HG03095 (cell line): ENCODE measurements at regions not wholly inside any gene's neighbourhood (a gene's known extent, or its start where the extent isn't known, plus 50 kb on each side); places are given as distances from the start of the nearest gene placed in this dataset.

ENCODE experiments used
- ATAC-seq: cut with Tn5 transposase; IDR thresholded peaks from one replicate; pipeline ENCODE4 v1.9.1; 2021; ENCODE audit warnings: moderate library complexity; ENCODE audit not compliant: unreplicated experiment

DNA sequence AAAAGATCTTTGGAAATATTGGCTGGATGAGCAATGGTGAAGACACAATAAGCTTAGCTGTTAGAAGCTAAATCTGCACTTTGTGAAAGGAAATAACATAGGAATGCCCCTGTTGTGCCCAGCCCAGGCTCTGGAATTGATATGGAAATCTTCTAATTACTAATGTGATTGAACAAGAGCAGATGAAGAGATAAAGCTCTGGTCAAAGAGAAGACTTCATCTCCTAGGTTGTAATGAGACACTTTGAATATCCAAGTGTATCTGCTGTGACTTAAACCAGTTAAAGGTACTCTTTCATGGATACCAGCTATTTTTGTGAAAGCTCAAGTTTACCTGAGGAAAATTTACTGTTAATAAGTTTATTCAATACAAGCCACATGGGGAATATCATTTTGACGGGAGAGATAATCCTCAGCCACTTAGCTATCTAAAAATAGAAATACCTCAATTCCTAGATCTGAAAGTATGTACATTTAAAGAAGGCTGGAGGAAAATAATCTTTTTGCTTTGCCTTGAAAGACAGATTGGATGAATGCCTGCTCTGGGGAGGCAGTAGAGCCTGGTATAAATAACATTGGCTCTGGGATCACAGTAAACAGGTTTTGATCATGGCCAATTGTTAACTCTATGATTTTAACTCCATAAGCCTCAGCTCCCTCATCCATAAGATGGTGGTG, 494.0 kb upstream of the B3GALT2 start:
- ATAC-seq = no peak

DNA sequence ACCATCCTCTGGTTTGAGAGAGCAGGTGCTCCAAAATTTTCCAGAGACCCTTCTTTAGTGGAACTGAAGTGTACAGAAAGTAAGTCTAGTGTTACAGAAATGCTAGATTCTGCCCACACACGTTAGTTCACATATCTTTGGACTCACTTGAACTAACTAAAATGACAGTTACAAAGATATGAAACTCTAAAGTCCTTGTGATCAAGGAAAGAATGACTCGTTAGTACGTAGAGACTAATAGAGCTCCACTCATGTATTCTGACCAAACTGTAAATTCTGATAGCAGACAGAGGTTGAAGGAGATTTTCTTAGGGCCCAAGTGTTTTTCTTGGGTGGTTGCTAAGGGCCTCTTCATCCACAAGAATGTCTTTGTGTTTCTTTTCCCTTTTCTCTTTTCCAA, 491.5 kb upstream of the B3GALT2 start:
- no peak for ATAC-seq

DNA sequence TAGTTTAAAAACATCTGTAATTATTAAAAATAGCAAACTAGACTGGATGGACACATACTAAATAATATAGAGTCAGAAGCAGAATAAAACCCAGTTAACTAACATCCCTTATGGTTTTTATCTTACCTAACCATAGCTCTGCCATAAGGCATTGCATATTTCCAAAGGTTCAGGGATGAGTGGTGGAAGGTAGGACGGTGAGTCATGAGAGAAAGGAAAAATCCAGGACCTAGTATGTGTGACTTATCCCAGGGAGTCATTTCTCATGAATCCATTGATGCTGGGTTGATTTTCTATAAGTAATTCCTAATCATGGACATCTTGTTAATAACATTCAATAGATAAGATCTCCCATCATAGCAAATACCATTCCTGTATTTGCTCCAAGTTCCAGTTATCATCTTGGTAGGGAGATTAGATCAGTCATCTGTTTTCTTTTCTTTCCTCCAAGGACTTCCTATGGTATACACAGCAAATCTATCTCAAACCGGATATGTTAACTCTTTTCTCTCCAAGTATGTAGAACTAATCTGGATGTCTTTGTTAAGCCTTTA, 490.7 kb upstream of the B3GALT2 start:
- ATAC-seq = no peak

DNA sequence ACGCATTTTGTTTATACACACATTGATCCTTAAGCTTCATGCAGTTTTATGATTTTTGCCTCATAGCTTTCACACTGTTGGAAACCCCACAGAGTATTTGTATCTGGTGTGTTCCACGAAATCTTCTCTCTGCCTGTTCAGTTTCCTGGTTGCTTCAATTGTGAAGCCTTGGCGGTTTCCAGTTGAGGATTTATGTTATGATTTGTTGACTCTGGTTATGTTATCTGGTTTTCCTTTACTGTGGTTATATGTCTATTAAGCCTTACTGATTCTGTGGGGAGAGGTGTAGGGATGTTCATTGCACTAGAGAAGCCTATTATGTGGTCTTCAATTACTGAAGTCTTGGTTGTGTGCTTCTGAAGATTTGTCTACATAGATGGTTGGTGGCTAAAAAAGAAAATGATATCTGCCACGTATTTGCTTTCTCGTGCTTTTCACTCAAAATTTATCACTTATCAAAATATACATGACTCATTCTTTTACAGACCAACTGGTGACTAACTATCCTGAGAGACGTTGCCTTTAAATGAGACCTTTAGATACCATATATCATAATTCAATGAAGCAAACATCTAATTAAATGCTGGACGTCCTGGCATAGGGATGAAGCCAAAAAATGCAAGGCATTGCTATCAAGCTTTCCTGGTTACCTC, 488.0 kb upstream of the B3GALT2 start:
- ATAC-seq = no peak

DNA sequence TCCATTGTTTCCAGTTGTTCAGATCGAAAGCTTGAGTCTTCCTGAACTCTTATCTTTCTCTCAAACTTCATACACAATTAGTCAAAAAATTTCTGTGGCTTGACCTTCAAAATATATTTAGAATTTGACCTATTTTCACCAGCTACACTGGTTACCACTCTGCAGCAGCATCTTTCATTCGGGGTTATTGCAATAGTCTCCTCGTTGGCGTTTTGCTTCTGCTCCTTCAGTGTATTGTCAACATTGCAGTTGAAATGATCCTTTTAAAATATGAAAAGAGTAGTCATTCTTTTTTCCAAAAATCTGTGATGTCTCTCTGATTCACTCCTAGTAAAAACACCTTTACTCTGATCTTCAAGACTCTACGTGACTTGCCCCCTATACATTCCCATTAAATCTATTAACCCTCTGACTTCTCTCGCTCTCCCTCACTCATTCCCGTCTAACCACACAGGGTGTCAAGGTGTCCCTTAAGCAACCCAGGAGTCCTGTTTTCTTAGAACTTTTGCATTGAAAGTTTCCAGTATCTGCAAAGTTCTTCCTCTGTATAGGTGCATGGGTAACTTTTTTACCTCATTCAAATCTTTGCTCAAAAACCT, 480.2 kb upstream of the B3GALT2 start:
- no peak for ATAC-seq

DNA sequence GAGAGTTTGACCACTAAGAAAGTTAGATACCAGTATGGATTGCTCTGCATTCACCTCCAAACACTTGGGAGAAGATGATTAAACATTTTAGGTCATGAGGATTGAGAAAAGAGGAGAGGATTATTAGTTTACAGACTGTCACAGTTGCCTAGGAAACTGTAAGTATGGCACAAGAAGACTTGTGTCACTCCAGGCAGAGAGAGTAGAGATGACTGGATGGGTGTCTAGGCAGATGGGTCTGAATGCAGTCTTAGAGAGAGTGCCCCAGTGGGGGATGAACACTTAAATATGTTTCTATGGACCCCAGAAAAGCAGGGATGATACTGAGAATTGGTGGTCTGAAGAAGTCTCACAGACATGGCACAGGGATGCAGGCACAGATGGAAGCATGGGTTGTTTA, 477.6 kb upstream of the B3GALT2 start:
- no peak for ATAC-seq

DNA sequence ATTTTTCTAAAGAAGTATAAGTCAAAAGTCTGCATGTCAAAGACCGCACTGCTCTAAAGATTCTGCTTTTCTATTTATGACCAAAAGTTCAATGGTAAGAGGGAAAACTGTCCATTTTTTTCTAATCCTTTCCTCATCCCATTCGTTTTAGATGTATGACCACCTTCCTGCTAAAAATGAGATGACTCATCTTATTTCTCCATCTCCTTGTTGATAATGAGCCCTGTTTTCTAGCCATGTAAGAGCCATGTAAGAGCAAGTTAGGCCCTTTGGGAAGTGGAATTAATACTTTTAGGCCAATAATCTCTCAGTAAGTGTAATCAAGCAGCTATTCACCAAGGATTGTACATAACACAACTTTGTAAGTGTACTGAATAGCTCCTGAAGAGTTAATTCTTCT, 475.6 kb upstream of the B3GALT2 start:
- no peak for ATAC-seq

DNA sequence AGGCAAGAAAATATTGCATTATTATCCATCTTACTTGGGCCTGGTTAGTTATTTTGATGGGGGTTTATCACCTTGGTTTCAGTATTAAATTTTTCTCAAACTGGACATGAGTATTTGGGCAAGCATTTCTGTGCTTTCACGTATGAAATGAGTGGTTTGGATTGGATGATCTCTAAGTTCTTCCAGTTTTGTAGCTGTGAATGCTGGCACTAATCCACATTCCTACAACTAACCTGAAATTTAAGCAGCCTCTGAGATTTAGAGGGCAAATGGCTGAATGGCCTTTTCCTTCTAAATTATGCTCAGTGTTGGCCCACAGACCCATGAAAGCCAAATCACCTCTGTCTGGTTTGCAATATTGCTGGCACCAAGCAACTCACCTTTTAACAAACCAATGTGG, 475.0 kb upstream of the B3GALT2 start:
- ATAC-seq = no peak

DNA sequence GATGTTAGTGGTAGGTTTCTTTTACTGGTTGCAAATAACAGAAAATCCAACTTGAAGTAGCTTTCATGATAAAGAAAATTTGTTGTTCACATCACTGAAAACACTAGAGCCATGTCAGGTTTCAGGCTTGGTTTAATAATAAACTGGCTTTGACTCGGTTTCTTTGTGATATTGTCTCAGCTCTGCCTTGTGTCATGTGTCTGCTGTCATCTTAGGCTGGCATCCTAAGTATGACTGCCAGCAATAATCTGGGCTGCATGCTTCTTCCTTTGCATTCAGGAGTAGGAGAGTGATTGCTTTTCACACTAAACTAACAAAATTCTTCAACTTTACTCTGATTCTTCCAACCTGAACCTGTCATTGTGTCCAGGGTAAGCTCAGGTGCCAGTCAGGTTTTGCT, 474.0 kb upstream of the B3GALT2 start:
- ATAC-seq = no peak

DNA sequence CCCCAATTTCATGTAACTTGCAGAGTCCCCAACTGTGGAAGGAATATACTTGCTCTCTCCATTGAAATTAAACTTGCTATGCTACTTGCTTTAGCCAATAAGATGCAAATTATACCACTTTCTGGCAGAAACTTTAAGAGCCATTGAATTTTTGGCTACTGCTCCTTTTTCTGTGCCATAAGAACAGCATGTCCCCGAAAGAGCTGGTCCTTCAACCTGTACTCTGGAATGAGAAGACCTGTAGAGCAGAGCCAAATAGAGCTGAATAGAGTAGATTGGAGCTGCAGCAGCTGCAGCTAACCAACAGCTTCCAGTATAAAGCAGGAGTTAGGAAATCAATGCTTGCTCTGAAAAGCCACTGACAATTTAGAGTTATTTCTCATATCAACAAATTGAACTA, 472.3 kb upstream of the B3GALT2 start:
- no peak for ATAC-seq

DNA sequence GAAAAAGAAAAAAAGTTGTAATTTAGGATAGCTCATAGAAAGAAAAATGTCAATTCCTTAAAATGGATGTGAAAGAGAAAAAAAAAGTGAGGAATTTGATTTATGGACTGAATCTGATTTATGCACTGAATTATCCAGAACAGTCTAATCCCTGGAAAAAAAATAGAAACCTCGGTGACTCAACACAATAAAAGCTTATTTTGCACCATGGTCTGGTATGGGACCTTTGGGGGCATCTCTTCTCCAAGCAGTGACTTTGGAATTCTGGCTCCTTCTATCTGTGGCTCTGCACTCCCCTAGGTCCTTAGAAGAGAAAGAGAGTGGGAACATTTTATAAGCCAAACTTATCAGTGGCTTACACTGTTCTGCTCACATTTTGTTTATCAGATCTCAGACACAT, 471.7 kb upstream of the B3GALT2 start:
- ATAC-seq = no peak

DNA sequence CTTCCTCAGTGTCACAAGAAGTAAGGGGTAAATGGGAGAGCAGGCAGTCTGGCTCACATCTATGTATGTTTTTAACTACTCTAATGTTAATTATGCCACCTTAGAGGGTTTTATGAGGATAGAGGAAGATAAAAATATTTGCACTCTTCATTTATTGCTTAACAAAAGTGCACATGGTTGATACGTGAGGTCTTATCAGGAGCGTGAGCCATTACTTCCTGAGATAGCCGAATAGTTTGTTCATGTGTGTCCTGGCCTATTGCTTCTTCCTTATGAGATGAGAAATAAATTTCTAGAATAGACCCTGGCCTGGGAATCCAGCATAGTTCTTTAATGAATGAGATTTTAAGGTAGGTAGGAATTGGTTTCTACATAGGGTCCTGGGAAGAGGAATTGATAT, 471.1 kb upstream of the B3GALT2 start:
- ATAC-seq = no peak

DNA sequence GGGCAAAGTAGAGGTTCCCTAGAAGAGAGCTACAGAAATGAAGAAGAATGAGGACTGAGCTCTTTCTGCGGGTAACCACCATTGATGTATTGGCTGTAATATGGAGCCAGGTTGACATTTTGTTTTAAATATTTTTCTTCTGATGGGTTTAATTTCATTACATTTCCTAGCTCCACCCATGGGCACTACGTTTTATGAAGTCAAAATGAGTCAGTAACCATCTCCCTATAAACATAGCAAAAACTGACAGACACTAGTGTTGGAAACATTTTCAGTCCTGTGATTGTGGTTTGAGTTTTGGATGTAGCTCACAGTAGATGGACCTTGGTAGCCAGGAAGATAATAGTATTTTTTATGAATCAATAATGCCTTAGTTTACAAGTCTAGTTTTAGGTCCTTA, 470.4 kb upstream of the B3GALT2 start:
- no peak for ATAC-seq

DNA sequence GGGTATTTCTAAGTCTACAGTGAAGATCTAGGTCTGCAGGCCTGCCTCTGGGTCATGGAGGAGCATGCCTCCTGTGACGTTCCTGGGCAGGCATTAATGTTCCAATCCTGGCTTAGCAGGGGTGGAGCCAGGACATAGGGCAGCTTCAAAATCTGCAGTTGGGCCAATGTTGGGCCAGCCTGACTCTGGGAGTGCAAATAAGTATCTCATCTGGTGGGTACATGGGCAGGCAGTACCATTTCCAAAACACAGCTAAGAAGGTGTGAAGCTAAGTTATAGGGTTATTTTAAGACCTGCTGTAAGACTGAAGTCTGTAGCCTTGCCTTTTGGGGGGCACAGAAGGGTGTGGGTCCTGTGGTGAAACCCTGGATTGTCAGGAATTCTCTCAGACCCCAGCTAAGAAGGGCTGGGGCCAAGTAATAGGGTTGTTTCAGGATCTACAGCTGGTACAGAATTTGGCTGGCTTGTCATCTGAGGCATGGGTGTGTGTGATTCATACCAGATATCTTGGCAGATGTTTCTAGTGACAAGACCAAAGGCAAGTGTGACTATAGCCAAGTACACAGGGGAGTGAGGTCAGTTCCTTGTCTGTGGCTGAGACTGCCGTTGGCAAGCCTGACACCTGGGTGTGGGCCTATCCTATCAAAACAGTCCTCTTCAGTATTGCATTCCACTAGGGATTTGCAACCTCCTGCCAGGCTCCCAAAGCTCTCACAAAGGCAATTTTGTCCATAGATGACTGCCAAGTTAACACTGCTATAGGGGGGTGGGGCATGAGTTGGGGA, 468.7 kb upstream of the B3GALT2 start:
- no peak for ATAC-seq

DNA sequence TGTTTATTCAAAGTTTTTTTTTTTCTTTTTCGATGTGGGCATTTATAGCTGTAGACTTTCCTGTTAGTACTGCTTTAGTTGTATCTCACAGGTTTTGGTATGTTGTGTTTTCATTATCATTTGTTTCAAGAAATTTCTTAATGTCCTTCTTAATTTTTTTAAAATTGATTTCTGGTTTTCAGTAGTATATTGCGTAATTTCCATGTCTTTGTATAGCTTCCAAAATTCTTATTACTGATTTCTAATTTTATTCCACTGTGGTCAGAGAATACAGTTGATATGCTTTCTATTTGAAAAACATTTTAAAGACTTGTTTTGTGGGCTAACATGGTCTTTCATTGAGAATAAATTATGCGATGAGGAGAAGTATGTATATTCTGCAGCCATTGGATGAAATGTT, 463.2 kb upstream of the B3GALT2 start:
- ATAC-seq = no peak

DNA sequence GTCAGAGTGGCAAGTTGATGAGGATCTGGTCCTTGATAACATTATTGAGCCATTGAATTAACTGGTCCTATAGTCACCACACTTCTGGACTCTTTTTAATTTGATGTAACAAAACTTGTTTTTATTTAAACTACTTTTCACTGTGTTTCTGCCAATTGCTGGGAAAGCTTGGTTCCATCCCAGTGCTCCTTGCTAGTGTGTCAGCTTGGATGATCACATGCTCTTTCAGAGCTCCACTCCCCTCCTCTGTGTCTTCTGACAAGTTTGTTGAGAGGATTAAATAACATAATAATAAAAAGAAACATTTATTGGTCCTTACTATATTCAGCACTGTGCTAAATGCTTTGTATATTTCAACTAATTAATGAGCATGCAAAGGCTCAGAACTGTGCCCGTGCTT, 448.5 kb upstream of the B3GALT2 start:
- ATAC-seq = no peak

DNA sequence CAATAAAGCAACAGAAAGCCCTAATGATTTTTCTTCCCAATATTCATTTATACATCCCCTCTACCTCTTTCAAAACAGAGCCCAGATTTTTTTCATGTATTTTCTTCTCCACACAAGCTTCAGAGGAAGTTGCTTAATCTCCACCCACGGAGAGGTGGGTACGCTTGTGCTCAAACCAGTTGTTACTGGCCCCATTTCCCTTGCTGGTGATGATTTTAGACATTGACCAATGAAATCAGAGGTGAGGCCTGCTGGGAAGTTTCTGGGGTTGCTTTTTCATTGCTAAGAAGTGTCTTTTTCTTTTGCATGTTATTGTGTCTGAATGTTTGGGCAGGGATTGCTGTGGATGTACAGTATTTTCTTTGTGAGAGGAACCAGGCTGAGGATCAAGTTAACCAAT, 448.1 kb upstream of the B3GALT2 start:
- ATAC-seq = no peak

DNA sequence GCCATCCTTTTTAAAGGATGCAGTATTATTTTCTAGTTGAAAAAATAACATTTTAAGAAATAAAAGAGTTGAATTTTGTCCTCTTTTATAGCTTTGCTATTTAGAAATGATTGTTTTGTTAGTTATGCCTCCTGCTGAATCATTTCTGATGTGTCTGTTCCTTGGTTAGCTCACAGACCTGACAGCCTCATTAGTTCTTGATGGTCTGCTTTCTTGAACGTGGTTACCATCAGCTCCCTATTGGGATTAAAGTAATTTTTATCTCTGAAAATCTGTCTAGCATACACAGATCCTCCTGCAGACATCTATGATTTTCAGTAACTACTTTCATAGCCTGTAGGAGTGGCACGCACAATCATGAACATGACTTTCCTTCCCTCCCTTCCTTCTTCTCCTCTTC, 447.6 kb upstream of the B3GALT2 start:
- no peak for ATAC-seq

DNA sequence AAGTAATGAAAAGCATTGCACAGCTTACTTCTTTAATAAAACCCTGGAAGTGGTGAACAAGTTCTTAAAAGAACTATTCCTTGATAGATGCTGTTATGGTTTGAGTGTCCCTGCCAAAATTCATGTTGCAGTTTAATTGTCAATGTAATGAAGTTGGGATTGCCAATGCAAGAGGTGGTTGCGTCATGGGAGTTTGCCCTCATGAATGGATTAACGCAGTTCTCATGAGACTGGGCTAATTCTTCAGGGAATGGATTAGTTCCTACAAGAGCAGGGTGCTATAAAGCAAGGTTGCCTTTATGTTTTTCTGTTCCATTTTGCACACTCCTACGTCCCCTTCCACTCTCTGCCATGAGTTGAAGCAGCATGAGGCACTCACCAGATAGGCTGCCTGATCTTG, 446.7 kb upstream of the B3GALT2 start:
- no peak for ATAC-seq

DNA sequence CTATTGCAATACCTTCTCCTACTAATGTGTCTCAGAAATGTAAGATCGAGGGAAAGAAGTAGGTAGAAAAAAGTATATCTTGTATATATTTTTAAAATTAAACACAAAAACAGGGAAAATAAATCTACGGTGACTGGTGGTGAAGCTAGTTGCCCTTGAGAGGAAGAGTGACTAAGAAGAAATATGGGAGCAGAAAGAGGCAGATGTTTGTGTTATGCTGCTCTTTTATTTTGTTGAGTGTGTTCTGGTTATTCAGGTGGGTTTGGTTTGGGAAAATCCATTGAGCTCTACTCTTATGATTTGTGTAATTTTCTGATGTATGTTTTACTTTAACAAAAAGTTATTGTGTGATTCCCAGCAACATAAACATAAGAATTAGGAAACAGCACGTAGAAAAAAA, 444.9 kb upstream of the B3GALT2 start:
- ATAC-seq = no peak

DNA sequence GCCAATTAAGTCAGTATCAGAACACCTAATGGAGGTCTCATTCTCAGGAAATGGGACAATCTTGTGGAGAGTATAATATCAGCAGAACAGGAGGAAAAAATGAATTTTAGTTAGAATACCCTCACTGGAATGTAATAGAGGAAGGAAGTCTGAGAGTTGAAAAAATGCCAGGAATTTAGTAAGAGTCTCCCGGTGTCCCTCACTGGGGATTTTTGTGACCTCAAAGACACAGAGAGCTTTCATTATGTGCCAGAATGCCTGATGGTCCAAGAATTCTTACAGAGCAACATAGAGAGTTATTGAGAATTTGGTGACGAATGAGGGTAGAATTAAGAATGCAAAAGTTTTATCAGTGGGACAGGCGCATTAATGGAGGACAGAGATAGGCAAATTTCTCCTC, 443.5 kb upstream of the B3GALT2 start:
- no peak for ATAC-seq

DNA sequence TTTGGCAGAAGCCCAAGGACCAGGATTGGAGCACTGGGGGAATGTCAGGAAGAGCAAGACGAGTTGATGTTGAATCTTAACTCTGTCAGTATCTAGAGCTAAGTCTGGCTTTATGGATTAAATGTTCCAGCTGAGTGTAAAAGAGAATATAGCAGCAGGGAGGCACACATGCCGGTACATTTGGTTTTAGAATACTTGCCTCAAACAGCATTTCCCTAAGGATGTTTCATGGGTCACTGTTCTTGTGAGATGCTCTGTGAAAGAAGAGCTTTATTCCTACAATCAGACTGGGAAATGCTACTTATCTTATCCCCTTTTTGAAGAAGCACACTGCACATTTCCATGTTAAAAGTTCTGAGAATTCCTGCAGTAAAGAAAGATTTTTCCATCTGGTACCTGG, 440.3 kb upstream of the B3GALT2 start:
- no peak for ATAC-seq
